HG03558 (cell line): ENCODE measurements at regions not wholly inside any gene's neighbourhood (a gene's known extent, or its start where the extent isn't known, plus 50 kb on each side); places are given as distances from the start of the nearest gene placed in this dataset.
"Not testable (repeated sequence)": the region's sequence is repeated elsewhere in the genome, so short reads cannot be mapped to it uniquely, and the experiment has no call there.

Experiments
- ATAC-seq: cut with Tn5 transposase; IDR thresholded peaks from one replicate; pipeline ENCODE4 v1.9.1; 2021; ENCODE audit warnings: moderate number of reproducible peaks; ENCODE audit not compliant: unreplicated experiment; ENCODE audit errors: extremely low read depth

DNA sequence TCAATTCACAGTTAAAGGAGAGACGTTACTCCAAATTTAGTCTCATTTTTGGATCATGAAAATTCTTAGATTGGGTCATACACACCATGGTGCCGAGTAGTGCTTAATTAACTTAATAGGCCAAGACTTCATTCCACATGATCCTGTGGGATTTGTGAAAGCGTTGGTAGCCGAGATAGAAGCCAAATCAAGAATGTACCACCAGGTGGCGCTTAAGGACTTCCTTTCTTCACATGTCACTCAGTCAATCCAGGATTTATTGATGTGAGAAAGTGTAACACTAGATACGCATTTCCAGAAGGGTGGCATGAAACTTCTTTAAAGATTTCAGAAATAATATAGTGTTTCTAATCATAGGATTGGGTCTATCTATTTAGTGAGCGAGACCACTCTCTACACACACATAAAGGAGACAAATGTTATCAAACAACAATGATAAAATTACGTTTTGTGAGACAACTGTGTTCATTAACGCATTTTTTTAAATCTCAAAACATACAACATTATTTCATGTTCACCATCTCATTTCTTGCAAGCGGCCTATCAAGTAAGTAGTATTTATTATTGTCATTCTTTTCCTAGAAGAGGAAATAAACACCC, 436.1 kb downstream of the CHL1 start:
- no peak for ATAC-seq

DNA sequence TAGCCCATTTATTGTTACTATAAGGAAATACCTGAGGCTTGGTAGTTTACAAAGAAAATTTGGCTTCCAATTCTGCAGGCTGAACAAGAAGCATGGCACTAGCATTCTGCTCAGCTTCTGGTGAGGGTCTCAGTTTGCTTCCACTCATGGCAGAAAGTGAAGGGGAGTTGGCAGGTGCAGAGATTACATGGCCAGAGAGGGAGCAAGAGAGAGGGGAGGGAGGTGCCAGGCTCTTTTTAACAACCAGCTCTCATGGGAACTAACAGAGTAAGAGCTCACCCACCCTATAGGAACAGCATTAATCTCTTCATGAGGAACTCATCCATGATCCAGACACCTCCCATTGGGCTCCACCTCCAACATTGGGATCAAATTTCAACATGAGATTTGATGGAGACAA, 437.9 kb downstream of the CHL1 start:
- ATAC-seq = no peak

DNA sequence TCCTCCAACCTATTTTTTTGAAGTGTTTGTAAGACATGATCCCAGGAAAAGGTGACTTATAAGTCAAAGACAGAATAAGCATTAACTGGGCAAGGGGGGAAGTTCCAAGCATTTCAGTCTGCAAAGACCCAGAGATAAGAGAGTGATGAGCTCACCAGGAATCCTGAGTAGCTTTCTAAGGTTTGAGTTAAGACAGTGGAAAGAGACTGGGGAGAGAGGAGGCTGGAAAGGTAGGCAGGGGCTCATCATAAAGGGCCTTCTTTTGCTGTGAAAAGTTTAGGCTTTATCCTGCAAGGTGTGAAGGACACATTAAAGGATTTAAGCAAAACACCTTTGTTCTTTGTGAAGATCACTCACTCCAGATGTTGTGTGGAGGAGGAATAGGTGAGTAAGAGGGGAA, 438.8 kb downstream of the CHL1 start:
- ATAC-seq = no peak

DNA sequence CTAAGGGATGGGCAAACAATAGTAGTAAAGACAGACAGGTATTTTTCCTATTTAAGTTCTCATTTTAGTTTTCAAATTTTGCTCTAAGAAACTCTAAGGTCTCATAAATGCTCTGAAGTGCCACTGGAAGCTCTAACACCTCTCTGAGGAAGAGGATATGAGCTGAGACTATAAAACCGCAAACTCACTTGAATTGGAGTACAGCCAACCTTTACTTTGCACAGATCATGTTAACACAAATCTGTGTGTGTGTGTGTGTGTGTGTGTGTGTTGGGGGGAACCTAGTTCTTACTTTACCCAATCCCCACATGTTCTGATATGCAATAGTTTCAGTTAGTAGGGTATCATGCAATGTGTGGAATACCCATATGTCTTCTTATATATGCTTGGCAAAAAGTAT, 446.8 kb downstream of the CHL1 start:
- no peak for ATAC-seq

DNA sequence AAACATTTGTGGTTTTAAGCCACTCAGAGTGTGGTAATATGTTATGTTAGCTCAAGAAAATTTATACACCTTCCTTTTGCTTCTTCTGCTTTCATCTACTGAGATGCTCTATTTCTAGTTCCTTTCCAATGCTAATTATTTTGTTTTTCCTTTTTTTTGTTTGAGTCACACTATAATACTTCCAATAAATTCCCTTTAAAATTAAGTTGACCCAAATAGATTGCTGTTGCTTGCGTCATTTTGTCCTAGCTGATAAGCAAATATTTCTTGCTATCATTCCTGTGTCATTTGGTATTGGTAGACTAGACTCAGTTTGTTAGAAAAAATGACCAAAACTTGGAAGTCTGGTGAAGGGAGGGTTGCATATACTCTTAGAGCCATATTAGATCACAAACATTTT, 437.0 kb upstream of the CNTN6 start:
- no peak for ATAC-seq

DNA sequence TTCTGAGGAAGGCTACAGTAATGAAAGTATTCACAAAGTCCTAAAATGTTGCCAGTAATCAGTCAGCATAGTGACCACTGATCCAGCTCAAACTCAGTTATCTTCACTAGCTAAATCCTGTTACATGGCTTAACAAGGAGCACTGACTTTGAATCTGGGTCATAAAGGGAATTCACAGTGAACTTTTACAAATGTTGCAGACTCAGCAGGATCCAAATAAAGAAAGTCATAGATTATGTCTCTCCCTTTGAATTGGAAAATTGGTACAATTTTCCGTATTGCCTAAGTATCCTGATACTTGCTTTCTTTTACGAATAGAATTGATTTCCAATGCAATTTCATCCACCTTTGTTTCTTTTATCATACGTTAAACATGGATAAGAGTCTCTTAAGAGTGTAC, 431.5 kb upstream of the CNTN6 start:
- no peak for ATAC-seq

DNA sequence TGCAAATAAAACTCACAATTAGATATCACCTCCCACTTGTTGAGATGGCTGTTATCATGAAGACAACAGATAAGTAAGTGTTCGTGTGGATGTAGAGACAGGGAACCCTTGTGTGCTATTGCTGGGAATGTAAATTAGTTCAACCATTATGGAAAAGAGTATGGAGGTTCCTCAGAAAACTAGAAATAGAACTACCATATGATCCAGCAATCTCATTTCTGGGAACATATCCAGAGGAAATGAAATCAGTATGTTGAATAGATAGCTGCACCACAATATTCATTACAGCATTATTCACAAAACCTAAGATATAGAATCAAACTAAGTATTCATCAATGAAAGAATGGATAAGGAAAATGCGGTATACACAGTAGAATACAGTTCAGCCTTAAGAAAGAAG, 418.7 kb upstream of the CNTN6 start:
- no peak for ATAC-seq

DNA sequence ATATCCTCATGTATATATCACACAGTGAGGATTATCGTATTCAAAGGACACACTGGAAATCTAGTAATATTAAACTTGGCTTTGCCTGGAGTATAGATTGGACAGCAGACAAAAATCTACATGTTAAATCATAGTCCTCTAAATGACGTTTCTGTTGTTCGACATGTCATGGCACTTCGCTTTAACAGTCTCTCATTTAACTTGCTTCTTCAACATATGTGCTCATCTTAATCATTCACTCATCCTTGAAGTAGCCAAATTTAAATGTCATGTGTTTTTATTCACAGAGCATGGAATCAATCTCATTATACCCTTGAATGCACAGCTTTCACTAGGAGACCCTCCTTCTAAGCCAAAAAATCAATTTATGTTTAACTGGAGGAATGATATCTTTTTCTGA, 417.0 kb upstream of the CNTN6 start:
- no peak for ATAC-seq

DNA sequence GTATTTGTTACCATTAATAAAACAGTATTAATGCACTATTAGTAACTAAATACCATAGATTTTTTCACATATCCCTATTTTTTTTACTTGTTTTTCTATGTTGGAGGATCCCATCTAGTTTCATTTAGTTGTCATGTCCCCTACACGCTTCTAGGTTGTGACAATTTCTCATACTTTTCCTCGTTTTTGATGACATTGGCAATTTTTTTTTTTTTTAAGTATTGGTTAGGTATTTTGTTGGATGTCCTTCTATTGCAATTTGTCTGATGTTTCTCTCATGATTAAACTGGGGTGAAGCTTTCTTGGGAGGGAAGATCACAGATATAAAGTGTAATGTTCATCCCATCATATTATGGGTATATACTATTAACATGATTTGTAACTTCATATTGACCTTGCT, 409.1 kb upstream of the CNTN6 start:
- ATAC-seq = no peak

DNA sequence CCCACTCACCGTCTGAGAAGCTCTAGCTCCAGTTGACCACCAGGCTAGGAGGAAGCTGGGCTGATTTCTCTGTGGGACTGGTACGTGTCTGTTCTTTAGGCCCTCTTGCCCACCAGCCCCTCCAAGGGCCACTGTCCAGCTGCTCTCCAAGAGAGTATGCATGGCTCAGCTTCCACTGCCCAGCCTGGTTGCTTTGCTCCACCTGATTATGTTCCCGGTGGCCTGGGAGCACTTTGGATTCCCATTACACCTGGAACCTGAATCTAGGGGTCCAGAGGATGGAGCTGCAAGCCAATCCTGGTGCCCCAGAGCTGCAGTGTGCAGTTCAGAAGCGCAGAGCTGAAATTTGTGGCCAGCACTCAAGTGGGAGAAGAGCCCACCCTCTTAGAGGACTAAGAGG, 402.1 kb upstream of the CNTN6 start:
- ATAC-seq = no peak

DNA sequence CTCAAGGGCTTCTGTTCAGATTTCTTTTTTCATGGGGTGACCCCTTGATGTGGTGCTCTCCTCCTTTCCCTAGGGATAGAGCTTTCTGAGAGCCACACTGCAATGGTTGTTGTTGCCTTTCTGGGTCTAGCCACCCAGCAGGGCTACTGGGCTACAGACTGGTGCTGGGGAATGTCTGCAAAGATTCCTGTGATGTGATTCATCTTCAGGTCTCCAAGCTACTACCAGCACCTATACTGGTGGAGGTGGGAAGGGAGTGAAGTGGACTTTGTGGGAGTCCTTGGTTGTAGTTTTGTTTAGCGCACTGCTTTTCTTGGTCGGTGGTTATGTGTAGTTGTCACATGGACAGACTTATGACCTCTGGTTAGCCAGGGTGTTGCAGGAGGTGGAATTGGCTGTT, 392.3 kb upstream of the CNTN6 start:
- ATAC-seq = no peak

DNA sequence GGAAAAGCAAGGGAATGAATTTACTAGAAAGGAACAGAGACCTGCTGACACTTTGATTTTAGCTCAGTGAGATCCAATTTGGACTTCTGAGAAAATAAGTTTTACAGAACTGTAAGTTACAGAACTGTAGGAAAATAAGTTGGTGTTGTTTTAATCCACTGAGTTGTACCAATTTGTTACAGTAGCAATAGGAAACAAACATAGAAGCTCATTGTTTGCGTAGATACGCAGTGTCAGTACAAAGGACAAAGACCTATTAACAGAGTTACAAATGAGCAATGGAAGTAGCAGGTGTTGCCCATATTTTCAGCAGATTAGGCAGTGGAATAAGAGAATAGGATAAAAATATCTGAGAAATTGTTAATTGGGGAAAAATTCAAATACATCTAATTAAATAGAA, 385.8 kb upstream of the CNTN6 start:
- ATAC-seq = no peak

DNA sequence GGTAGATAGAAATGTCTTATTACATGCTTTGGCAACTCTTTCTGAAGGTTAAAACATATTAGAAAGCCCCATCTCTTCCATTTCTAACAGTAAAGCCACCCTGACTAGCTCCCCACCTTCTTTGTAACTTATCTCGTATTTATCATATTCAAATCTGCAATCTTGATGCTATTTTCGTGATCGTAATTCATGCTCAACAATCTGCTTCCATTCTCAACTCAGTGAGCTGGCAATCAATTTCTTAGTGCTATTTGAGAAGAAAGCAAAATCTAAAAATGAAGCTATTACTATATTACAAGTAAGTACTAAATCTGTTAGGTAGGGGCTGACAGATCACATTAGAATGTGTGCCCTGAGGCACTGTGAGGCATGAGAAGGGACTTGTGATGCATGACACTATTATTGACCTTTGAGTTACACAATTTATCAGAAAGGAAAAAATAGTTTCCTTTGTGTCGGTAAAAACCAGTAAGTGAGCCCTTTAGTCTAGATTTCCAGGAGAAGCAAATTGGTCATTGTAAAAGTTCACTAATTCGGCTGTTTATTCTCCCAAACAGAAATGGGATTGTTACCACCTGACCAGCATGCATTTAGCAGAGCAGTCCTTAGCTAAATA, 379.7 kb upstream of the CNTN6 start:
- no peak for ATAC-seq

DNA sequence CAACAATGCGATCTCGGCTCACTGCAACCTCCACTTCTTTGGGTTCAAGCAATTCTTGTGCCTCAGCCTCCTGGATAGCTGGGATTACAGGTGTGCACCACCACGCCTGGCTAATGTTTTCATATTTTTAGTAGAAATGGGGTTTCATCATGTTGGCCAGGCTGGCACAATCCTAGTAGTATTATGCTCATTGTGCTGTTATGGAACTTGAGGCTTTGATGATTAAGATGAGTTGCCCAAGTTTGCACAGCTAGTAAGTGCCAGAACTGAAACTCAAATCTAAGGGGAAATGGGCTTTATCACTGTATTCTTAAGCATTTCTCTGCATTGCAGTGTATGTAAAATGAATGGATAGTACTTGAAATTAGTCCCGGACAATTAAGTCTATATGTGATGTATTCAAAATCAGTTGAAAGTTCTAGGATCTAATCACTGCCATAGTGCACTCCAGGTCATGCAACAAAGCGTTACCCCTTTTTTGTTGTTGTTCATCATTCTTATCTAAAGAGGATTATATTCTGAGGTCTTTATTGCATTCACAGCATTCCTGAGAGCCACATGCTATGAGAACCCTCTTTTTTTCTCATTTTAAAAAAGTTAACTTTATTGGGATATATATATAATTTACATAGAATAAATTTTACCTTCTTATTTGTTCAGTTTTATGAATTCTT, 378.7 kb upstream of the CNTN6 start:
- no peak for ATAC-seq

DNA sequence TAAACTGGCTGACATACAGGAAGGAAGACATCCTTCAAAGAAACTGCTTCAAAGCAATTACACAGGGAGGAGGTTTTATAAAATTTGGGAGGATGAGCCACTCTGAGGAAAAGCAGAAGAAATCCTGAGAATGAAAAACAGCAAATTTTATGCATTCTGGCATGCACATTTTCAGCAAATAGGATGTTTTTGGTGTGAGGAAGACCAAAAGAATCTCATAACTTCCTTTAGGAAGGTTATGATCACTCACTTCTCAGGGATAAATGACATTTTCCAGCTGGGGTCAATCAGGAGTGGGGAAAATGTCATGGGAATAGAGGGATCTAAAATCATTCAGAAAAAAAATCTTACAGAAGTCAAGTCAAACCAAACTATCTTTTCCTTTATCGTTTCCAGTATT, 371.7 kb upstream of the CNTN6 start:
- no peak for ATAC-seq

DNA sequence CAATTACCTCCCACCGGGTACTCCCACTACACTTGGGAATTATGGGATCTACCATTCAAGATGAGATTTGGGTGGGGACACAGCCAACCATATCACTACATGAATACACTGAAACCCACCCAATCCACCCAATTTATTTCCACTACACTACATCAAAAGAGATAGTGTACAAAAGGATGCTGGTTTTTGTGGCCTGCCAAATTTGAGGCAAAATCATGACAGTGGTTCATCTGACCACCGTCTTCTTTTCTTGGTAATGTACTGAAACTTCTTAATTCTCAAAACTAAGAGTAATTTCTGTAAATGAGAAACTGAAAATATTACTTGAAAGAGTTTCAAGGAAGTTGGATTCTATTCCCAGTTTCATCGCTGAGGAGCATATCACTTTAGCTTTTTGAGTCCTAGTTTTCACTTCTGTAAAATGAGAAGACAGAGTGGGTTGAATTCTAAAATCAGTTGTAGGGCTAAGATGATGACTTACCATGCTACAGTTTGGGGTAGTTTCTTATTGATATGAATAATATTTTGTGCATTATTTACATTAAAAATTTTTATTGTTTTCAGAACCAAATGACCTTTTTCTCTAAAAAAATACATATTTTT, 360.4 kb upstream of the CNTN6 start:
- ATAC-seq = no peak

DNA sequence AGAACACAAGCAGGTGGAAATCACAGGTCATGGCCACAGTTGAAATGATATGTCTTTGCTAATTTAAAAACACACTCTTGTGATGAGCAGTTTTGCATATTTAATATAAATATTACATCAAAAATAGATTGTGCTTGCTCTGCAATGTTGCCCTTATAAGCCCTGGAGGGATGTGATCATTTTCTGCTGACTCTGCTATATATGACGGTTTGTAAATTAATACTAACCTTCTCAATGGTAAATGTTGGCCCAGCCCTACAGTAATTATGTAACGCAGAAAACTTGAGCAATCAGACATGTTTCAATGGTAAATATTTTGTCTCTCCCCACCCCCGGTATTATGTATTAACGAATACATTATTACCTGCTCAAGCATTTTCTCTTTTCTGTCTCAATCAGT, 359.5 kb upstream of the CNTN6 start:
- ATAC-seq = no peak

DNA sequence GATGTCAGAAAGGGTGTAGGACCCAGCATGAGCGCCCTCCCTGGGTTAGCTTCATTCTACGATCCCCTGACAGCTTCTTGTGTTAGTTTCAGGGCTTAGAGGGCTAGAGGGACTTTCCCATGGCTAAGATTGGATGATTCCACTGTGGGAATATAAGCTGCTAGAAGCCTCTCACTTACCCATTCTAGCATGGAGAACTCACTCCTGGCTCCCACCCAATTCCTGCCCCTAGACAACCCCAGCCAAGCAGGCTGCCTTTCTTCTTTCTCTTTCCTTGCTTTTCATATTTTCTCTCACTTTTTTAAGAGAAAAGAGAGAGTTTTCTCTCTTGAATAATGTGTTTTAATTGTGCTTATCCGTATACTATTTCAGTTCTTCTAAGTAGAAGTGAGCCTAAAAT, 335.1 kb upstream of the CNTN6 start:
- ATAC-seq = no peak

DNA sequence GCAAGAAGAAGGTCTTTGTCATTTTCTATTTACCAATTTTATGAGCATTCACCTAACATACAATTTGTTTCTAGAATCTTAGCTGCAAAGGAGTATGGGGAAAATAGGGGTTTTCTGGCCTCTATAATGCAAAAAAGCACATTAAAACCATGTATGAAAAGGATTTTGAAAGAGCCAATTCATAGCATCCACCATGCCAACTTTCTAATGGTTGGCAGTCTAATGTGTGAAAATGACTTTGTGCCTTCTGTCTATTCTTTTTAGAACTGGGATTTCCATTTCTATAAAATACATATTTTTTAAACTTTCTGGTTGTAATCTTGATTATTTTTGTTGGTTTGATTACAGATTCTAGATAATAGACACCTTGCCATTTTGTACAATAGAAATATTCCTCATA, 333.7 kb upstream of the CNTN6 start:
- no peak for ATAC-seq

DNA sequence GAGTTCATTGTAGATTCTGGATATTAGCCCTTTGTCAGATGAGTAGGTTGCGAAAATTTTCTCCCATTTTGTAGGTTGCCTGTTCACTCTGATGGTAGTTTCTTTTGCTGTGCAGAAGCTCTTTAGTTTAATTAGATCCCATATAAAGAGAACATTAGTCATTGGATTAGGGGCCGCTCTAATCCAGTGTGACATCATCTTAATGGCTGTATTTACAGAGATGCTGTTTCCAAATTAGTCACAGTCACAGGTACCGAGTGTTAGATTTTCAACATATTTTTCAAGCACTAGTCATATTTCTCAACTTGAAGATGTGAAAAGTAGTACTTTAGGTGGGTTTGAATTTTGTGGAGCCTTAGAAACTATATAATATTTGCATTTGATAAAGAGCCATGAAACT, 319.4 kb upstream of the CNTN6 start:
- not testable (repeated sequence) for ATAC-seq

DNA sequence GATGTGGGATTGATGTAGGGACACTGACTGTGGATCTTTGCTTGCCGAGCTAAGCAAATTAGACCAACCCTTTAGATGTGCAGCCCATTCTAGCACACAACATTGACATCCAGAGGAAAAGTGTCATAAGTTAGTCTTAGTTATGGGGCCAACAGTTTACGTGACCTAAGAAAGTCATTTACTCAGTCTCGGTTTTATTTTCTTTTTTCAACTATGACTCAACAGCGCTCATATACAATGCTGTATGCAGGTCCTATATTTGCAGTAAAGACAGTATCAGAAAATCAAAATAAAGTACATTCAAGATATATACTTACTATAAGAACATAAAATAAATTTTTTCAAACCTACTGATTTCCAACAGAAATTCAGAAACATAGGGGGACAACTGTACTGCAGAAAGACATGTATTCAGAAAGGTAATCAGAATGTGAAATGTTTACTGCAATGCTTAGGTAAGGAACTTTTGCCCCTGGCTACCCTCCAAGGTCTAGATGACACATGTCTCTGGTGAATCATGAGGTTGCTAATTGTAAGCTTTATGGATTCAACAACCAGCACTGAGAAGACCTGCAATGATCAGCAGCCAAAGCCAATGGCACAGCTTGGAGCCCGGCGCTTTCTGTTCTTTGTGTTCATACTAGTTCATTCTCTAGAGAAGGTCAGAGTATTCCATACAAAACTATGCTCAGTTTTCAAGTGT, 317.5 kb upstream of the CNTN6 start:
- no peak for ATAC-seq
